Liver (tissue), 8 donors: ENCODE measurements at regions not wholly inside any gene's neighbourhood (a gene's known extent, or its start where the extent isn't known, plus 50 kb on each side); places are given as distances from the start of the nearest gene placed in this dataset.

Experiments
- DNase-seq: peaks from one replicate; pipeline ENCODE4 v3.0.0-alpha.2; 2017; ENCODE audit warnings: low spot score
- H3K27ac ChIP-seq, 2 donors: one replicate each; pipeline ENCODE4 v1.7.0; 2013; ENCODE audit warnings: inconsistent platforms in 2 of 2, low read length in 2 of 2, control low read depth in 1 of 2, low read depth in 1 of 2, mild to moderate bottlenecking in 1 of 2
- H3K27me3 ChIP-seq, 4 donors: one replicate each; pipeline versions ENCODE4 v1.6.1 to v1.7.0; 2013; ENCODE audit warnings: low read length in 3 of 4, inconsistent platforms in 1 of 4, mild to moderate bottlenecking in 1 of 4, moderate library complexity in 1 of 4; ENCODE audit not compliant: control insufficient read depth in 4 of 4, insufficient read depth in 4 of 4
- H3K36me3 ChIP-seq, 4 donors: one replicate each; pipeline versions ENCODE4 v1.6.1 to v1.7.0; 2013; ENCODE audit warnings: low read length in 3 of 4, mild to moderate bottlenecking in 3 of 4, low read depth in 1 of 4, moderate library complexity in 1 of 4; ENCODE audit not compliant: control insufficient read depth in 4 of 4, insufficient read depth in 3 of 4
- H3K4me1 ChIP-seq, 4 donors: one replicate each; pipeline versions ENCODE4 v1.6.1 to v1.7.0; 2013; ENCODE audit warnings: low read length in 3 of 4, mild to moderate bottlenecking in 3 of 4, moderate library complexity in 1 of 4; ENCODE audit not compliant: control insufficient read depth in 4 of 4, insufficient read depth in 4 of 4
- H3K4me3 ChIP-seq, 3 donors: one replicate each; pipeline versions ENCODE4 v1.6.1 to v1.7.0; 2013; ENCODE audit warnings: low read length in 3 of 3, control low read depth in 1 of 3, low read depth in 1 of 3, mild to moderate bottlenecking in 1 of 3
- H3K9ac ChIP-seq, 2 donors: one replicate each; pipeline ENCODE4 v1.7.0; 2013; ENCODE audit warnings: low read length in 2 of 2, mild to moderate bottlenecking in 2 of 2, moderate library complexity in 2 of 2, control low read depth in 1 of 2, low read depth in 1 of 2
- H3K9me3 ChIP-seq, 4 donors: one replicate each; pipeline versions ENCODE4 v1.6.1 to v1.7.0; 2013; ENCODE audit warnings: low read length in 3 of 4; ENCODE audit not compliant: control insufficient read depth in 4 of 4
- ATF3 ChIP-seq: IDR thresholded peaks from 2 replicates; pipeline ENCODE4 v1.6.1; 2016; ENCODE audit warnings: antibody characterized with exemption
- CTCF ChIP-seq: fragments of 150-350 bp; IDR thresholded peaks from 2 replicates; pipeline ENCODE4 v1.5.1; 2017; ENCODE audit warnings: improper control_type of control experiment, low read depth, low read length; ENCODE audit not compliant: missing input control
- EGR1 ChIP-seq, 2 donors: IDR thresholded peaks; 2 replicates each; pipeline ENCODE4 v1.6.1; 2016 to 2018; ENCODE audit warnings: antibody characterized with exemption in 2 of 2, low read depth in 2 of 2
- HNF4A ChIP-seq, 2 donors: conservative IDR thresholded peaks; 2 replicates each; pipeline ENCODE4 v1.6.1; 2016; ENCODE audit warnings: antibody characterized with exemption in 2 of 2, mild to moderate bottlenecking in 2 of 2
- JUND ChIP-seq, 2 donors: IDR thresholded peaks; 2 replicates each; pipeline ENCODE4 v1.6.1; 2016; ENCODE audit warnings: antibody characterized with exemption in 2 of 2
- NR2F2 ChIP-seq: IDR thresholded peaks from 2 replicates; pipeline ENCODE4 v1.6.1; 2016; ENCODE audit warnings: antibody characterized with exemption
- RAD21 ChIP-seq, 2 donors: IDR thresholded peaks; 2 replicates each; pipeline ENCODE4 v1.6.1; 2016; ENCODE audit warnings: antibody characterized with exemption in 2 of 2, mild to moderate bottlenecking in 2 of 2
- REST ChIP-seq: IDR thresholded peaks from 2 replicates; pipeline ENCODE4 v1.6.1; 2016; ENCODE audit warnings: antibody characterized with exemption, mild to moderate bottlenecking
- RXRA ChIP-seq, 2 donors: IDR thresholded peaks; 2 replicates each; pipeline ENCODE4 v1.6.1; 2017 to 2018; ENCODE audit warnings: antibody characterized with exemption in 2 of 2, mild to moderate bottlenecking in 1 of 2
- SP1 ChIP-seq: IDR thresholded peaks from 2 replicates; pipeline ENCODE4 v1.6.1; 2018; ENCODE audit warnings: antibody characterized with exemption, mild to moderate bottlenecking
- TAF1 ChIP-seq: conservative IDR thresholded peaks from 2 replicates; pipeline ENCODE4 v1.6.1; 2016; ENCODE audit warnings: antibody characterized with exemption, mild to moderate bottlenecking
- YY1 ChIP-seq: IDR thresholded peaks from 2 replicates; pipeline ENCODE4 v1.6.1; 2016; ENCODE audit warnings: antibody characterized with exemption, mild to moderate bottlenecking
- WGBS: extraction: QIAGEN DNeasy Blood & Tissue Kit; methylation state at CpG from one replicate; pipeline ENCODE4 v1.1.7; 2013; 5-methylcytosine and 5-hydroxymethylcytosine counted together
- donor health status: healthy.
- donor health status: healthy.
- donor health status: healthy.
- donor health status: healthy.
- donor health status: healthy.

GRCh38 chr4:121599049-121599448 lies 97.7 kb downstream of the ANXA5 start (continued):
- no peak for TF ChIP-seq RXRA (IDR thresholded peaks at IDR 0.05)
- TF ChIP-seq HNF4A (conservative IDR thresholded peaks at IDR 0.05), result no peak
- no peak for TF ChIP-seq YY1
- no peak for TF ChIP-seq RAD21 (IDR thresholded peaks at IDR 0.05)
- TF ChIP-seq ATF3, result no peak
- TF ChIP-seq NR2F2, result no peak
- no peak for TF ChIP-seq JUND (IDR thresholded peaks at IDR 0.05)

- WGBS, result 54% methylated on average over 2 of the region's 2 CpGs
Observed at GRCh38 chr4:121597346-121597934, 99.3 kb downstream of the ANXA5 start.

More at GRCh38 chr4:121597346-121597934, 99.3 kb downstream of the ANXA5 start:
- H3K27ac ChIP-seq, result no peak overlapping the region
- H3K27me3 ChIP-seq, result no peaks in the 10 kb centered on the region
- H3K4me3 ChIP-seq, result no peak overlapping the region
- no peaks in the 10 kb centered on the region for H3K9me3 ChIP-seq
- no peak for DNase-seq
- H3K4me1 ChIP-seq, result no peaks in the 10 kb centered on the region
- no peak overlapping the region for H3K9ac ChIP-seq
- TF ChIP-seq ATF3, result no peak
- no peak for TF ChIP-seq JUND (IDR thresholded peaks at IDR 0.05)
- TF ChIP-seq TAF1, result no peak
- no peak for TF ChIP-seq CTCF
- TF ChIP-seq EGR1 (IDR thresholded peaks at IDR 0.05; ENCODE audit: low read depth in 2 of 2), result no peak
- no peak for TF ChIP-seq SP1
- TF ChIP-seq REST, result no peak
- no peak for TF ChIP-seq YY1
- TF ChIP-seq RXRA (IDR thresholded peaks at IDR 0.05), result no peak
- no peaks in the 10 kb centered on the region for H3K36me3 ChIP-seq
